Common myeloid progenitor, CD34-positive (primary cell): ENCODE measurements at regions not wholly inside any gene's neighbourhood (a gene's known extent, or its start where the extent isn't known, plus 50 kb on each side); places are given as distances from the start of the nearest gene placed in this dataset.
A peak's percentile ranks its signal among the peaks of the same experiment; 100 is the strongest.
"Not testable (repeated sequence)": the region's sequence is repeated elsewhere in the genome, so short reads cannot be mapped to it uniquely, and the experiment has no call there.

ENCODE experiments used
- CTCF ChIA-PET: fragments of 350-600 bp; sonication (Branson Sonifier 250); formaldehyde crosslinking; loops from one replicate; lab custom pipeline; 2021; ENCODE audit warnings: antibody characterized with exemption; lab: Charles Lee
- POLR2A ChIA-PET: fragments of 350-600 bp; sonication (Branson Sonifier 250); formaldehyde crosslinking; loops from one replicate; lab custom pipeline; 2021; ENCODE audit warnings: antibody characterized with exemption; lab: Charles Lee
- DNase-seq, 3 donors: peaks; one replicate each; pipeline versions ENCODE4 v3.0.0 to v3.0.0-alpha.2; 2013
- H3K27ac ChIP-seq, 2 experiments: 1 replicate in 1 of 2; 2 replicates in 1 of 2; pipeline ENCODE4 v1.7.0; 2013; ENCODE audit warnings: inconsistent platforms in 2 of 2, low read length in 2 of 2, mild to moderate bottlenecking in 2 of 2, low read depth in 1 of 2, moderate library complexity in 1 of 2; ENCODE audit not compliant: severe bottlenecking in 2 of 2, insufficient read depth in 1 of 2, poor library complexity in 1 of 2
- H3K27me3 ChIP-seq, 5 experiments: replicated peaks in 2 of 5; 1 replicate in 3 of 5; 2 replicates in 2 of 5; pipeline versions ENCODE4 v1.6.1 to v1.7.0; 2013; ENCODE audit warnings: low read length in 4 of 5, mild to moderate bottlenecking in 2 of 5, moderate library complexity in 2 of 5, inconsistent platforms in 1 of 5; ENCODE audit not compliant: insufficient read depth in 5 of 5, control insufficient read depth in 4 of 5
- H3K36me3 ChIP-seq, 4 experiments: 1 replicate in 2 of 4; 2 replicates in 2 of 4; pipeline versions ENCODE4 v1.6.1 to v1.7.0; 2013; ENCODE audit warnings: low read length in 3 of 4, control low read depth in 1 of 4, mild to moderate bottlenecking in 1 of 4; ENCODE audit not compliant: control insufficient read depth in 4 of 4, insufficient read depth in 4 of 4
- H3K4me1 ChIP-seq, 4 experiments: 1 replicate in 3 of 4; 2 replicates in 1 of 4; pipeline versions ENCODE4 v1.6.1 to v1.7.1; 2013; ENCODE audit warnings: low read length in 3 of 4, mild to moderate bottlenecking in 3 of 4, control low read depth in 1 of 4, inconsistent platforms in 1 of 4, moderate library complexity in 1 of 4; ENCODE audit not compliant: control insufficient read depth in 4 of 4, insufficient read depth in 4 of 4; ENCODE audit errors: control extremely low read depth in 1 of 4
- H3K4me3 ChIP-seq, 7 experiments: 1 replicate in 4 of 7; 2 replicates in 3 of 7; pipeline versions ENCODE4 v1.5.1 to v1.7.0; 2013; ENCODE audit warnings: mild to moderate bottlenecking in 7 of 7, low read length in 6 of 7, moderate library complexity in 6 of 7, inconsistent platforms in 2 of 7, low read depth in 2 of 7, control low read depth in 1 of 7; ENCODE audit not compliant: insufficient read depth in 4 of 7, control insufficient read depth in 1 of 7; ENCODE audit errors: extremely low read depth in 1 of 7
- H3K9me3 ChIP-seq, 5 experiments: 1 replicate in 4 of 5; 2 replicates in 1 of 5; pipeline versions ENCODE4 v1.6.1 to v1.7.1; 2013; ENCODE audit warnings: low read length in 4 of 5, mild to moderate bottlenecking in 2 of 5, inconsistent platforms in 1 of 5, low read depth in 1 of 5, moderate library complexity in 1 of 5; ENCODE audit not compliant: control insufficient read depth in 4 of 5, insufficient read depth in 2 of 5; ENCODE audit errors: control extremely low read depth in 1 of 5
- WGBS: methylation state at CpG from one replicate; pipeline ENCODE4 v1.1.5; 2013; ENCODE audit not compliant: insufficient coverage; 5-methylcytosine and 5-hydroxymethylcytosine counted together

GRCh38 chr21:14888202-14888601 is 176.6 kb downstream of the NRIP1 start:
- no peak for DNase-seq
- ChIA-PET POLR2A (no interaction called here), CTCF (no interaction called here)
- Histone ChIP-seq H3K4me3 (no peak overlapping the region), H3K9me3 (no peaks in the 10 kb centered on the region), H3K27ac (no peak overlapping the region), H3K36me3 (no peaks in the 10 kb centered on the region), H3K27me3 (no peaks in the 10 kb centered on the region), H3K4me1 (peaks cover 4 to 11% (median 8%) of the 10 kb centered on the region in 4 experiments)
- no CpG with 5 or more reads among the region's 1 CpG for WGBS

GRCh38 chr21:14886001-14886400 is 178.8 kb downstream of the NRIP1 start:
- H3K9me3 ChIP-seq: no peaks in the 10 kb centered on the region
- CTCF ChIA-PET: no interaction called here
- no peaks in the 10 kb centered on the region for H3K27me3 ChIP-seq
- no peaks in the 10 kb centered on the region for H3K36me3 ChIP-seq
- H3K27ac ChIP-seq: no peak overlapping the region
- 100% methylated on average over 1 of the region's 1 CpG for WGBS
- H3K4me1 ChIP-seq: peaks cover 4 to 11% (median 8%) of the 10 kb centered on the region in 4 experiments
- no peak for DNase-seq
- POLR2A ChIA-PET: no interaction called here
- H3K4me3 ChIP-seq: no peak overlapping the region

- no peak overlapping the region for H3K4me3 ChIP-seq
- peaks cover 4 to 6% (median 4%) of the 10 kb centered on the region in 4 experiments for H3K4me1 ChIP-seq
- POLR2A ChIA-PET: no interaction called here
- WGBS: 83% methylated on average over 1 of the region's 1 CpG
- H3K36me3 ChIP-seq: no peaks in the 10 kb centered on the region
- H3K27me3 ChIP-seq: no peaks in the 10 kb centered on the region
- H3K9me3 ChIP-seq: no peaks in the 10 kb centered on the region
- no peak overlapping the region for H3K27ac ChIP-seq
- no peak for DNase-seq
- CTCF ChIA-PET: interaction anchor here (1.2 kb wide), 1 partner anchor 109 kb away, joined by 3 read pairs; no protein-coding TSS in a partner anchor
These were observed 181.4 kb downstream of the NRIP1 start for GRCh38 chr21:14883351-14883750.

GRCh38 chr21:14882545-14882944 is 182.3 kb downstream of the NRIP1 start:
- H3K4me3 ChIP-seq, CTCF ChIA-PET, H3K9me3 ChIP-seq, H3K36me3 ChIP-seq, DNase-seq, H3K4me1 ChIP-seq, H3K27ac ChIP-seq, H3K27me3 ChIP-seq: not testable (repeated sequence)
- POLR2A ChIA-PET: interaction anchor here (0.7 kb wide), 1 partner anchor 587 kb away, joined by 3 read pairs; no protein-coding TSS in a partner anchor
- WGBS: 89% methylated on average over 1 of the region's 5 CpGs

- CTCF ChIA-PET: no interaction called here
- no peaks in the 10 kb centered on the region for H3K36me3 ChIP-seq
- H3K4me1 ChIP-seq: peaks cover 4 to 6% (median 4%) of the 10 kb centered on the region in 4 experiments
- H3K9me3 ChIP-seq: no peaks in the 10 kb centered on the region
- no peak overlapping the region for H3K4me3 ChIP-seq
- H3K27ac ChIP-seq: no peak overlapping the region
- POLR2A ChIA-PET: interaction anchor here (0.6 kb wide), 1 partner anchor 62 kb away, joined by 3 read pairs; no protein-coding TSS in a partner anchor
- no peaks in the 10 kb centered on the region for H3K27me3 ChIP-seq
- no CpG with 5 or more reads among the region's 2 CpGs for WGBS
- DNase-seq: no peak
These were observed 182.8 kb downstream of the NRIP1 start for GRCh38 chr21:14881863-14882499.

- Histone ChIP-seq H3K27me3 (no peaks in the 10 kb centered on the region), H3K4me1 (peaks cover 4 to 6% (median 4%) of the 10 kb centered on the region in 4 experiments), H3K36me3 (no peaks in the 10 kb centered on the region), H3K4me3 (no peak overlapping the region), H3K27ac (no peak overlapping the region), H3K9me3 (no peaks in the 10 kb centered on the region)
- no CpG with 5 or more reads among the region's 2 CpGs for WGBS
- POLR2A ChIA-PET: interaction anchor here (0.5 to 0.6 kb wide), 2 partner anchors 23 to 63 kb away, joined by 3 read pairs; no protein-coding TSS in a partner anchor
- no peak for DNase-seq
- CTCF ChIA-PET: interaction anchor here (1.2 kb wide), 1 partner anchor 9 kb away, joined by 3 read pairs; no protein-coding TSS in a partner anchor
These were observed 183.9 kb downstream of the NRIP1 start for GRCh38 chr21:14880922-14881321.

- no peak overlapping the region for H3K27ac ChIP-seq
- H3K27me3 ChIP-seq: no peaks in the 10 kb centered on the region
- WGBS: 20% methylated on average over 1 of the region's 3 CpGs
- no peak overlapping the region for H3K4me3 ChIP-seq
- peak in 2 of 3 donors; percentile 39 to 53 for DNase-seq
- H3K36me3 ChIP-seq: no peaks in the 10 kb centered on the region
- CTCF ChIA-PET: interaction anchor here (1.0 kb wide), 1 partner anchor 15 kb away, joined by 4 read pairs; no protein-coding TSS in a partner anchor
- POLR2A ChIA-PET: interaction anchor here (0.5 kb wide), 1 partner anchor 601 kb away, joined by 3 read pairs; no protein-coding TSS in a partner anchor
- H3K9me3 ChIP-seq: no peaks in the 10 kb centered on the region
- peaks cover 4 to 6% (median 4%) of the 10 kb centered on the region in 4 experiments for H3K4me1 ChIP-seq
These were observed 185.3 kb downstream of the NRIP1 start for GRCh38 chr21:14879458-14879857.
